GM13976 (cell line): ENCODE measurements at regions not wholly inside any gene's neighbourhood (a gene's known extent, or its start where the extent isn't known, plus 50 kb on each side); places are given as distances from the start of the nearest gene placed in this dataset.

Experiments used
- DNase-seq: peaks from one replicate; pipeline ENCODE4 v3.0.0; 2012; ENCODE audit warnings: low spot score
- in situ Hi-C: fragments of 300-500 bp; cut with MboI; formaldehyde crosslinking; loops from one replicate; pipeline ENCODE4 v1.12.0; 2022; ENCODE audit warnings: low sequenced_read_pairs, mixed read lengths, inconsistent platforms; ENCODE audit not compliant: unreplicated experiment
- TF ChIP-seq, protein P1 (sequence below): IDR thresholded peaks from 2 replicates; pipeline ENCODE4 v1.5.1; 2012; ENCODE audit warnings: borderline replicate concordance, mild to moderate bottlenecking; ENCODE audit not compliant: insufficient read depth; ENCODE audit errors: extremely low read depth, missing control alignments, control extremely low read depth

DNA sequence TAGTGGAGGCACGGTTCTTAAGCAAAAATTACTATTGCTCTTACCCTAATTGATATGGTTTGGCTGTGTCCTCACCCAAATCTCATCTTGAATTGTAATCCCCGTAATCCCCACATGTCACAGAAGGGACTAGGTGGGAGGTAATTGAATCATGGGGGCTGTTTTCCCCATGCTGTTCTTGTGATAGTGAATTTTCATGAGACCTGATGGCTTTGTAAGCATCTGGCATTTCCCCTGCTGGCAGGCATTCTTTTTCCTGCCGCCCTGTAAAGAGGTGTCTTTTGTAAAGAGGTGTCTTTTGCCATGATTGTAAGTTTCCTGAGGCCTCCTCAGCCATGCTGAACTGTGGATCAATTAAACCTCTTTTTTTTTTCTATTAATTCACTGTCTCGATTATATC lies 1691.8 kb upstream of the SLC39A10 start:
- in situ Hi-C loops = loop anchor here (25.0 kb wide), 1 partner anchor 253 kb away; no protein-coding TSS in a partner anchor
- TF ChIP-seq, protein P1, sequence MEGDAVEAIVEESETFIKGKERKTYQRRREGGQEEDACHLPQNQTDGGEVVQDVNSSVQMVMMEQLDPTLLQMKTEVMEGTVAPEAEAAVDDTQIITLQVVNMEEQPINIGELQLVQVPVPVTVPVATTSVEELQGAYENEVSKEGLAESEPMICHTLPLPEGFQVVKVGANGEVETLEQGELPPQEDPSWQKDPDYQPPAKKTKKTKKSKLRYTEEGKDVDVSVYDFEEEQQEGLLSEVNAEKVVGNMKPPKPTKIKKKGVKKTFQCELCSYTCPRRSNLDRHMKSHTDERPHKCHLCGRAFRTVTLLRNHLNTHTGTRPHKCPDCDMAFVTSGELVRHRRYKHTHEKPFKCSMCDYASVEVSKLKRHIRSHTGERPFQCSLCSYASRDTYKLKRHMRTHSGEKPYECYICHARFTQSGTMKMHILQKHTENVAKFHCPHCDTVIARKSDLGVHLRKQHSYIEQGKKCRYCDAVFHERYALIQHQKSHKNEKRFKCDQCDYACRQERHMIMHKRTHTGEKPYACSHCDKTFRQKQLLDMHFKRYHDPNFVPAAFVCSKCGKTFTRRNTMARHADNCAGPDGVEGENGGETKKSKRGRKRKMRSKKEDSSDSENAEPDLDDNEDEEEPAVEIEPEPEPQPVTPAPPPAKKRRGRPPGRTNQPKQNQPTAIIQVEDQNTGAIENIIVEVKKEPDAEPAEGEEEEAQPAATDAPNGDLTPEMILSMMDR = no peak
- DNase-seq = no peak

DNA sequence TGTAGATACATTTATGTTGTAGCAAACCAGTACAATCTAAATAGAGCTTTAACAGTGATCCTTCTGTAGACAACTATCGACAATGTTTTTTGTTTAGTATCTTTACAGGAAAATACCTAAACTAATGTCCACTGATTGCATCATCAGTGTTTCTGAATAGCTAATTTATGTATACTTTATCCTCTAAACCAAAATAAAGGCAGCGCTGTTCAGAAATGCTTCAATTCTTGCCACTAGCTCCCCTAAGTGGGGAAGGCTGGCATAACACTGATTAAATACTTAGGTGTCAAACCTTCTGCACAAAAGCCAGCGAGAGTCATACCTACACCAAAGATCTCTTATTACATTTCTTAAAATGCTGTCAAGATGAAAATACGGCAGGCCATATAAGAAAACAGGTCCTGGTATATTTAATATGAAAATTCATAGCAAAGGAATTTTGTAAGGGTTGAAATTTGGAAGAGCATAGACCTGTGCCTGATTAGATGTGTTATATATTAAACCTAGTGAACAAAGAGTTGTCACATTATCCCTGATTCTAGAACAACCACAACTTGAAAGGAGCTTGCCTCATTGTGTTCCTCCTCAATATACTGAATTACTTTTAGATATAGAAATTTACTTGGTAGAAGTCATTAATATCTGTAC lies 1693.4 kb upstream of the SLC39A10 start:
- in situ Hi-C loops = loop anchor here (25.0 kb wide), 1 partner anchor 251 kb away; no protein-coding TSS in a partner anchor
- peak; percentile 3 for DNase-seq
- TF ChIP-seq, protein P1 = peak; percentile 45

DNA sequence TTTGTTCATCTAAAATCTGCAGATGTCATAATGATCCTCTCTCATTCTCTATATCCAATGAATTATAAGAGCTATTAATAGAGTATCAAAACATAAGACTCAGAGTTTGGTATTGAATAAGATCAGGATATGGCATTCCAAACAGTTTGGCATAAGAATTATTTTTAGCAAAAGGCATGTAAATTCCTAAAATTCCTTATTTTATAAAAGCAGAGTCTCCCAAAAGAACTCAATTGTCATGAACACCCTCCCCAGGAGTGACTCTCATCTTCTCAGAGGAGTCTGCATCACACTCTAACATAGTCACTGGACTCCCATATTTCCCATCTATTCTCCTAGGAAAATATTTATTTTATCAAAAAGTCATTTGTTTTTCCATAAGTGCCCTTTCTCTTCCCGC lies 1710.2 kb upstream of the SLC39A10 start:
- TF ChIP-seq, protein P1 = no peak
- in situ Hi-C loops = no loop called here
- no peak for DNase-seq

DNA sequence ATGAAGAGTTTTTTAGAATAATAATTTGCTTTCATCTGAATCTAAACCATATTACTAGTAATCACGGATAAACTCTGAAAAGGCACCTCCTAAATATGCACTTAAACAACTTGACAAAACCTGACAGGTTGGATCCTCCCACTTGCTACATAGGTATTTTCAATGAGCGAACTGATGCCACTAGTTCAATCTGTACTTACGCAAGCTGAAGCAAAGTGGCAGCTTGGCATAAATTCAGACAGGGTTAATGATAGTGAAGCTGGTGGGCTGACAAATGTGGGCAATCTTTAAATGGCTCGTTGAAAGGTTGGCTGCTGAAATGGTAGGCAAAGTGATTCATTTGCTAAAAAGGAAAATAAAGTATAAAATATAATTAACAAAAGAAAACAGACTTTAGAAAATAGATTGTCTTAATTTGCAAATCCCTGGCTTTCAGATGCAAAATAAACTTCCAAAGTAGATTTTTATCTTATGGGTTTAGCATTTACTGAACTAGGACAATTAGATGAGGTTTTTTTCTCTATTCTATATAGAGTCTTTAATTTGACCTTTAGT lies 1713.5 kb upstream of the SLC39A10 start:
- in situ Hi-C loops = no loop called here
- no peak for DNase-seq
- TF ChIP-seq, protein P1 = no peak

DNA sequence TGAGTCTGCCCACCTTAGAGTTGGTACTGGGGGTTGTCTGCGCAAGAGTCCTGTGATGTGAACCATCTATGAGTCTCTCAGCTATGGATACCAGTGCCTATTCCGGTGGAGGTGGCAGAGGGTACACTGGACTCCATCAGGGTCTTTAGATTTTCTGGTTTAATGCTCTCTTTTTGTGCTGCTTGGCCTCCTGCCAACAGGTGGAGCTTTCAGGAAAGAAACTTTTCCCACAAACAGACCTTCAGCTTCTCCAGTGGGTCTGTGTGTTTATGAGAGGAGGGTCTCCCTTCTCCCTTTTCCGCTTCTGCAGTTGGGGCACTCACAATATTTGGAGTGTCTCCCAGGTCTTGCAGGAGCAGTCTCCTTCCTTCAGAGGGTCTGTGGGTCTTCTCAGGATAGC lies 1721.9 kb upstream of the SLC39A10 start:
- TF ChIP-seq, protein P1 = no peak
- no peak for DNase-seq
- in situ Hi-C loops = no loop called here

DNA sequence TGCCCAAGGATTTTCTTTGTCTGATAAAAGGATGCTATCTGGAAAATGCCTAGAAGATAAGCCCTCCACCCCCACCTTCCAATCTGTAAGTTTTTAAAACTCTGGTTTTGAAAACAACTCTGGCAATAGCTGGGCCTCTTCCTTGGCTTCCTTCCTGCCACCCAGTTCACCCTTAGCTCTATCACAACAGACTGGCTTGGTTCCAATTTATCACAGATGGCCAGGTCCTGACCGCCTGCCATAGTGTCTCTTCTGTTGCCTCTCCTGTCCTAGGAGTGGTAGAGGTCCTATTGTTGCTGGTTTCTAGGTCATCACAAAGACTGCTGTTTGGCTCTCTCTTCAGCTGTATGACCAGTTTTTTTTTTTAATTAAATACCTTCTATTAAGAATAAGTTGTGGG lies 1727.9 kb upstream of the SLC39A10 start:
- in situ Hi-C loops = no loop called here
- TF ChIP-seq, protein P1 = no peak
- DNase-seq = no peak
